ENCODE measurements at regions not wholly inside any gene's neighbourhood (a gene's known extent, or its start where the extent isn't known, plus 50 kb on each side); places are given as distances from the start of the nearest gene placed in this dataset.

- TF ChIP-seq ZBTB7A (tag by site-specific recombination; IDR thresholded peaks at IDR 0.05; ENCODE audit: low read depth) (no peak), ZNF449 (tag by site-specific recombination; IDR thresholded peaks at IDR 0.05) (no peak), ZNF155 (tag by site-specific recombination; IDR thresholded peaks at IDR 0.05) (no peak), ZNF211 (tag by site-specific recombination; IDR thresholded peaks at IDR 0.05; ENCODE audit: low read depth) (no peak), ZNF837 (tag by site-specific recombination; IDR thresholded peaks at IDR 0.05) (no peak), ZNF140 (tag by site-specific recombination; IDR thresholded peaks at IDR 0.05) (no peak), ZNF324 (tag by site-specific recombination; IDR thresholded peaks at IDR 0.05) (no peak)
- TF ChIP-seq, protein P1, sequence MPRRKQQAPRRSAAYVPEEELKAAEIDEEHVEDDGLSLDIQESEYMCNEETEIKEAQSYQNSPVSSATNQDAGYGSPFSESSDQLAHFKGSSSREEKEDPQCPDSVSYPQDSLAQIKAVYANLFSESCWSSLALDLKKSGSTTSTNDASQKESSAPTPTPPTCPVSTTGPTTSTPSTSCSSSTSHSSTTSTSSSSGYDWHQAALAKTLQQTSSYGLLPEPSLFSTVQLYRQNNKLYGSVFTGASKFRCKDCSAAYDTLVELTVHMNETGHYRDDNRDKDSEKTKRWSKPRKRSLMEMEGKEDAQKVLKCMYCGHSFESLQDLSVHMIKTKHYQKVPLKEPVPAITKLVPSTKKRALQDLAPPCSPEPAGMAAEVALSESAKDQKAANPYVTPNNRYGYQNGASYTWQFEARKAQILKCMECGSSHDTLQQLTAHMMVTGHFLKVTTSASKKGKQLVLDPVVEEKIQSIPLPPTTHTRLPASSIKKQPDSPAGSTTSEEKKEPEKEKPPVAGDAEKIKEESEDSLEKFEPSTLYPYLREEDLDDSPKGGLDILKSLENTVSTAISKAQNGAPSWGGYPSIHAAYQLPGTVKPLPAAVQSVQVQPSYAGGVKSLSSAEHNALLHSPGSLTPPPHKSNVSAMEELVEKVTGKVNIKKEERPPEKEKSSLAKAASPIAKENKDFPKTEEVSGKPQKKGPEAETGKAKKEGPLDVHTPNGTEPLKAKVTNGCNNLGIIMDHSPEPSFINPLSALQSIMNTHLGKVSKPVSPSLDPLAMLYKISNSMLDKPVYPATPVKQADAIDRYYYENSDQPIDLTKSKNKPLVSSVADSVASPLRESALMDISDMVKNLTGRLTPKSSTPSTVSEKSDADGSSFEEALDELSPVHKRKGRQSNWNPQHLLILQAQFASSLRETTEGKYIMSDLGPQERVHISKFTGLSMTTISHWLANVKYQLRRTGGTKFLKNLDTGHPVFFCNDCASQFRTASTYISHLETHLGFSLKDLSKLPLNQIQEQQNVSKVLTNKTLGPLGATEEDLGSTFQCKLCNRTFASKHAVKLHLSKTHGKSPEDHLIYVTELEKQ (tag by site-specific recombination; IDR thresholded peaks at IDR 0.05; ENCODE audit: borderline replicate concordance), result no peak
- TF ChIP-seq, protein P2, sequence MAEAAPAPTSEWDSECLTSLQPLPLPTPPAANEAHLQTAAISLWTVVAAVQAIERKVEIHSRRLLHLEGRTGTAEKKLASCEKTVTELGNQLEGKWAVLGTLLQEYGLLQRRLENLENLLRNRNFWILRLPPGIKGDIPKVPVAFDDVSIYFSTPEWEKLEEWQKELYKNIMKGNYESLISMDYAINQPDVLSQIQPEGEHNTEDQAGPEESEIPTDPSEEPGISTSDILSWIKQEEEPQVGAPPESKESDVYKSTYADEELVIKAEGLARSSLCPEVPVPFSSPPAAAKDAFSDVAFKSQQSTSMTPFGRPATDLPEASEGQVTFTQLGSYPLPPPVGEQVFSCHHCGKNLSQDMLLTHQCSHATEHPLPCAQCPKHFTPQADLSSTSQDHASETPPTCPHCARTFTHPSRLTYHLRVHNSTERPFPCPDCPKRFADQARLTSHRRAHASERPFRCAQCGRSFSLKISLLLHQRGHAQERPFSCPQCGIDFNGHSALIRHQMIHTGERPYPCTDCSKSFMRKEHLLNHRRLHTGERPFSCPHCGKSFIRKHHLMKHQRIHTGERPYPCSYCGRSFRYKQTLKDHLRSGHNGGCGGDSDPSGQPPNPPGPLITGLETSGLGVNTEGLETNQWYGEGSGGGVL (tag by site-specific recombination; IDR thresholded peaks at IDR 0.05), result no peak
These were observed 193.0 kb downstream of the TXNL1 start (continued) for GRCh38 chr18:56445422-56445821.

DNA sequence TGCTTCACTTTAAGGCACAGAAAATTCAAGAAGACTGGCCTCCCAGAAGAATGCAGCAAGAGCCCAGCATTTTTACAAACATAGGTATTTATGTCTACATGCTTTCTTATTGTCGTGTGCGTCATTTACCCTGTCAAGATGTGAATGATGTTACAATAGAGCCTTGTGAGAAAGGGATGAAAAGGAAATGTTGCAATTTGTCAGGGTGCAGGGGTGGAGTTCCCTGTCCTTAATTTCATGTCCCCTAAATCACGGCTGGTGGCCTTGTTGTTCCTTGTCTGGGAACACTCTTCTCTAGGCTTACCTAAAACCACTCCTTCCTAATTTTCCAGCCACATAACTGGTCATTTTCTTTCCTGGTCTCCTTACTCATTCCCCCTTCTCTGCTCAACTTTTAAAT, 194.2 kb downstream of the TXNL1 start:
- no peaks in the 10 kb centered on the region for H3K4me1 ChIP-seq (ENCODE audit: control insufficient read depth, insufficient read depth, low read length)
- no peaks in the 10 kb centered on the region for H3K36me3 ChIP-seq (ENCODE audit: control insufficient read depth in 2 of 2, insufficient read depth in 1 of 2, low read length in 2 of 2)
- ChIA-PET POLR2A (no interaction called here), CTCF (no interaction called here)
- no peaks in the 10 kb centered on the region for H3K9me3 ChIP-seq (ENCODE audit: control insufficient read depth, insufficient read depth, low read depth, low read length)
- no peak overlapping the region for H3K4me3 ChIP-seq (ENCODE audit: low read depth, low read length)
- no peak overlapping the region for H3K27ac ChIP-seq (ENCODE audit: extremely low read depth, low read depth, low read length)
- no peak for TF ChIP-seq ZNF140 (tag by site-specific recombination; IDR thresholded peaks at IDR 0.05)
- no peak for TF ChIP-seq GLI4 (tag by site-specific recombination; IDR thresholded peaks at IDR 0.05)
- TF ChIP-seq ZNF311 (tag by site-specific recombination; IDR thresholded peaks at IDR 0.05; ENCODE audit: borderline replicate concordance), result no peak
- TF ChIP-seq, protein P3, sequence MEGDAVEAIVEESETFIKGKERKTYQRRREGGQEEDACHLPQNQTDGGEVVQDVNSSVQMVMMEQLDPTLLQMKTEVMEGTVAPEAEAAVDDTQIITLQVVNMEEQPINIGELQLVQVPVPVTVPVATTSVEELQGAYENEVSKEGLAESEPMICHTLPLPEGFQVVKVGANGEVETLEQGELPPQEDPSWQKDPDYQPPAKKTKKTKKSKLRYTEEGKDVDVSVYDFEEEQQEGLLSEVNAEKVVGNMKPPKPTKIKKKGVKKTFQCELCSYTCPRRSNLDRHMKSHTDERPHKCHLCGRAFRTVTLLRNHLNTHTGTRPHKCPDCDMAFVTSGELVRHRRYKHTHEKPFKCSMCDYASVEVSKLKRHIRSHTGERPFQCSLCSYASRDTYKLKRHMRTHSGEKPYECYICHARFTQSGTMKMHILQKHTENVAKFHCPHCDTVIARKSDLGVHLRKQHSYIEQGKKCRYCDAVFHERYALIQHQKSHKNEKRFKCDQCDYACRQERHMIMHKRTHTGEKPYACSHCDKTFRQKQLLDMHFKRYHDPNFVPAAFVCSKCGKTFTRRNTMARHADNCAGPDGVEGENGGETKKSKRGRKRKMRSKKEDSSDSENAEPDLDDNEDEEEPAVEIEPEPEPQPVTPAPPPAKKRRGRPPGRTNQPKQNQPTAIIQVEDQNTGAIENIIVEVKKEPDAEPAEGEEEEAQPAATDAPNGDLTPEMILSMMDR (tag by site-specific recombination; IDR thresholded peaks at IDR 0.05), result no peak
- TF ChIP-seq ZNF146 (tag by site-specific recombination; IDR thresholded peaks at IDR 0.05), result no peak
- TF ChIP-seq ZNF510 (tag by site-specific recombination; IDR thresholded peaks at IDR 0.05; ENCODE audit: insufficient replicate concordance), result no peak
- no peak for TF ChIP-seq ZNF639 (tag by site-specific recombination; IDR thresholded peaks at IDR 0.05)
- TF ChIP-seq ZNF596 (tag by site-specific recombination; IDR thresholded peaks at IDR 0.05), result no peak
- TF ChIP-seq ZNF239 (tag by site-specific recombination; IDR thresholded peaks at IDR 0.05), result no peak
- no peak for TF ChIP-seq ZSCAN23 (tag by site-specific recombination; IDR thresholded peaks at IDR 0.05)
- TF ChIP-seq SP2 (tag by site-specific recombination; IDR thresholded peaks at IDR 0.05), result no peak
- no peak for TF ChIP-seq YY1 (tag by site-specific recombination; IDR thresholded peaks at IDR 0.05)
- no peak for TF ChIP-seq ZNF121 (tag by site-specific recombination; IDR thresholded peaks at IDR 0.05)
- TF ChIP-seq ZNF10 (tag by site-specific recombination; IDR thresholded peaks at IDR 0.05), result no peak
